ENCODE measurements at regions not wholly inside any gene's neighbourhood (a gene's known extent, or its start where the extent isn't known, plus 50 kb on each side); places are given as distances from the start of the nearest gene placed in this dataset.

- TF ChIP-seq CTCF (IDR thresholded peaks at IDR 0.05) (no peak), POLR2AphosphoS5 (IDR thresholded peaks at IDR 0.05) (no peak), POLR2A (IDR thresholded peaks at IDR 0.05) (no peak), EP300 (IDR thresholded peaks at IDR 0.05) (no peak)
Measured at GRCh38 chr4:20305976-20306375, 54.3 kb downstream of the SLIT2 start.

Data from suprapubic skin (tissue), 4 donors.